ENCODE measurements at regions not wholly inside any gene's neighbourhood (a gene's known extent, or its start where the extent isn't known, plus 50 kb on each side); places are given as distances from the start of the nearest gene placed in this dataset.

- ATAC-seq: no peak
- Histone ChIP-seq H3K36me3 (no peaks in the 10 kb centered on the region), H3K27me3 (no peaks in the 10 kb centered on the region), H3K9me3 (no peaks in the 10 kb centered on the region), H3K4me1 (peaks cover 0 to 7% (median 0%) of the 10 kb centered on the region in 12 donors), H3K4me3 (no peak overlapping the region), H3K27ac (no peak overlapping the region)
- 45 to 93% (median 90%) methylated on average over 1 of the region's 1 CpG for WGBS, 4 donors
- no peak for DNase-seq
- intact Hi-C loops (cut with DNase I): loop anchor here in 8 of 10 donors (5.0 to 10.0 kb wide), 4 partner anchors 152 to 1132 kb away; no protein-coding TSS in a partner anchor
- TF ChIP-seq POLR2A (IDR thresholded peaks at IDR 0.05) (no peak), CTCF (IDR thresholded peaks at IDR 0.05) (no peak)
Observed at GRCh38 chr6:122187186-122187585, 212.3 kb upstream of the HSF2 start.

DNA sequence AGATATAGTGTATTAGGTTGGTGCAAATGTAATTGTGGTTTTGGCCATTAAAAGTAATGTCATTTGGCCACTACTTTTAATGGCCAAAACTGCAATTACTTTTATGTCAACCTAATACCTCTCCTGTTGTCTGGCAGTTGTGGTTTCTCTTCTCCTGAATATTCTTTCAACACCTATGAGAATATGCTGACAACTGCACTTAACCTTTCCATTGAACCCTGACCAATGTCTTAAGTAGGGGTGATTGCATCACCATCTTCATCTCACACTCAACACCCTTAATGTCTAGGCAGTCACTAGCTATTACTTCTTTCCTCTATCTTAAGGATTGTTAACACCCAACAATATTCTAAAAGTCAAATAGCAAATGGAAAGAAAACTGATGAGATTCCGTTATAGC, 200.5 kb upstream of the HSF2 start:
- H3K4me3 ChIP-seq: no peak overlapping the region
- no peaks in the 10 kb centered on the region for H3K4me1 ChIP-seq
- 43 to 84% (median 72%) methylated on average over 1 of the region's 1 CpG for WGBS, 4 donors
- intact Hi-C loops (cut with DNase I): no loop called here
- no peak overlapping the region for H3K27ac ChIP-seq
- H3K9me3 ChIP-seq: no peaks in the 10 kb centered on the region
- ATAC-seq: no peak
- H3K36me3 ChIP-seq: no peaks in the 10 kb centered on the region
- no peaks in the 10 kb centered on the region for H3K27me3 ChIP-seq
- DNase-seq: no peak
- TF ChIP-seq CTCF (IDR thresholded peaks at IDR 0.05) (no peak), POLR2A (IDR thresholded peaks at IDR 0.05) (no peak)

DNA sequence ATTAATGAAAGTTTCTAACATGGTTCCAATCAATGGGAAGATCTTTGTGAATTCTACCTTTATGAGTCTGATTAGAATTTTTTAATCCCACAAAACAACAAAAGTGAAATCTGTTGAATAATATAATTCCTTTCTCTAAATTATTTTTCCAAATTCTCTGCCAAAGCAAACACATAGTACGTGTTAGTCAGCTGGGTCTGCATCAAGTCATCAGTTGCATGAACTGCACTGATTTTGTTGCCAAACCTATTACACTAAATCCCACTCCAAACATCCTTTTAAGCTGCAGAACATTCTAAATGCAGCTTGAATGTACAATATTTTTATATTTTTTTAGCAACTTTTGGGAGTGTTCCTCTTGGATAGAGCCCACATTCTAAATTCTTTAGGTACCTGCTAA, 199.0 kb upstream of the HSF2 start:
- Histone ChIP-seq H3K27ac (no peak overlapping the region), H3K9me3 (no peaks in the 10 kb centered on the region), H3K4me3 (no peak overlapping the region), H3K27me3 (no peaks in the 10 kb centered on the region), H3K36me3 (no peaks in the 10 kb centered on the region), H3K4me1 (no peaks in the 10 kb centered on the region)
- TF ChIP-seq CTCF (IDR thresholded peaks at IDR 0.05) (no peak), POLR2A (IDR thresholded peaks at IDR 0.05) (no peak)
- DNase-seq (no peak), ATAC-seq (no peak)
- intact Hi-C loops (cut with DNase I): no loop called here
- WGBS, 4 donors: 42 to 58% (median 51%) methylated on average over 1 of the region's 1 CpG

GRCh38 chr6:122202576-122203137, 196.8 kb upstream of the HSF2 start:
- Histone ChIP-seq H3K4me1 (no peaks in the 10 kb centered on the region), H3K27me3 (no peaks in the 10 kb centered on the region), H3K9me3 (no peaks in the 10 kb centered on the region), H3K4me3 (no peak overlapping the region), H3K36me3 (no peaks in the 10 kb centered on the region), H3K27ac (no peak overlapping the region)
- TF ChIP-seq CTCF (IDR thresholded peaks at IDR 0.05) (no peak), POLR2A (IDR thresholded peaks at IDR 0.05) (no peak)
- 83 to 91% (median 88%) methylated on average over 8 of the region's 8 CpGs for WGBS, 4 donors
- DNase-seq (no peak), ATAC-seq (no peak)
- intact Hi-C loops (cut with DNase I): no loop called here

Measured in heart left ventricle (tissue), 16 donors.